Tibial nerve (tissue), 4 donors: ENCODE measurements at regions not wholly inside any gene's neighbourhood (a gene's known extent, or its start where the extent isn't known, plus 50 kb on each side); places are given as distances from the start of the nearest gene placed in this dataset.

ENCODE experiments used
- EP300 ChIP-seq, 2 donors: sonication (generic); formaldehyde crosslinking; IDR thresholded peaks; one replicate each; pipeline ENCODE4 v1.6.1; 2017; ENCODE audit warnings: antibody characterized with exemption in 2 of 2, mild to moderate bottlenecking in 1 of 2
- POLR2A ChIP-seq, 2 donors: fragments of 450-650 bp; IDR thresholded peaks; one replicate each; pipeline ENCODE4 v1.6.1; 2017; ENCODE audit warnings: antibody characterized with exemption in 2 of 2, mild to moderate bottlenecking in 2 of 2, moderate library complexity in 2 of 2
- TF ChIP-seq, protein P1 (sequence below), 5 experiments: fragments of 200-600 bp in 3 of 5; fragments of 450-650 bp in 2 of 5; sonication (generic) in 3 of 5; IDR thresholded peaks; one replicate each; pipeline ENCODE4 v1.5.1; 2016 to 2019; ENCODE audit warnings: antibody characterized with exemption in 5 of 5, mild to moderate bottlenecking in 3 of 5, moderate library complexity in 2 of 5

- TF ChIP-seq, protein P1, sequence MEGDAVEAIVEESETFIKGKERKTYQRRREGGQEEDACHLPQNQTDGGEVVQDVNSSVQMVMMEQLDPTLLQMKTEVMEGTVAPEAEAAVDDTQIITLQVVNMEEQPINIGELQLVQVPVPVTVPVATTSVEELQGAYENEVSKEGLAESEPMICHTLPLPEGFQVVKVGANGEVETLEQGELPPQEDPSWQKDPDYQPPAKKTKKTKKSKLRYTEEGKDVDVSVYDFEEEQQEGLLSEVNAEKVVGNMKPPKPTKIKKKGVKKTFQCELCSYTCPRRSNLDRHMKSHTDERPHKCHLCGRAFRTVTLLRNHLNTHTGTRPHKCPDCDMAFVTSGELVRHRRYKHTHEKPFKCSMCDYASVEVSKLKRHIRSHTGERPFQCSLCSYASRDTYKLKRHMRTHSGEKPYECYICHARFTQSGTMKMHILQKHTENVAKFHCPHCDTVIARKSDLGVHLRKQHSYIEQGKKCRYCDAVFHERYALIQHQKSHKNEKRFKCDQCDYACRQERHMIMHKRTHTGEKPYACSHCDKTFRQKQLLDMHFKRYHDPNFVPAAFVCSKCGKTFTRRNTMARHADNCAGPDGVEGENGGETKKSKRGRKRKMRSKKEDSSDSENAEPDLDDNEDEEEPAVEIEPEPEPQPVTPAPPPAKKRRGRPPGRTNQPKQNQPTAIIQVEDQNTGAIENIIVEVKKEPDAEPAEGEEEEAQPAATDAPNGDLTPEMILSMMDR (IDR thresholded peaks at IDR 0.05): no peak
- TF ChIP-seq POLR2A (IDR thresholded peaks at IDR 0.05) (no peak), EP300 (IDR thresholded peaks at IDR 0.05) (no peak)
These were observed 176.0 kb upstream of the NAMPT start for GRCh38 chr7:106460792-106461254.
